ENCODE measurements at regions not wholly inside any gene's neighbourhood (a gene's known extent, or its start where the extent isn't known, plus 50 kb on each side); places are given as distances from the start of the nearest gene placed in this dataset.

DNA sequence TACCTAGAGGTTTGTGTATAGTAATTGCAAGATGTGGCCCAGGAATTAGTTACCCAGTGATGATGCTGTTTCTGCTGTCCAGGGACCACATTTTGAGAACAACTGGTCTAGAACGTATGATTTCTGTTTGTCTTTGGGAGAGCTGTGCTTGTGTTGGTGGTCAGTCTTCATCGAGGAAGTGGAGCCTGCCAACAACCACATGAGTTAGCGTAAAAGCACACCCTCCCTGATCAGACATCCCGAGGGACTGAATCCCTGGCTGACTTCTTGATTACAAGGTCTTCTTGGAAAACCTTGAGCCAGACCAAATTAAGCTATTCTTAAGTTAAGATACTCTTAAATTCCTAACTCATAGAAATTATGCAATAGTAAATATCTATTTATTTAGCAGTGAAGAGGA, 81.7 kb upstream of the ZPLD1 start:
- H3K9me3 ChIP-seq (ENCODE audit: control extremely low read depth in 1 of 3, control insufficient read depth in 2 of 3, insufficient read depth in 1 of 3, low read length in 2 of 3): no peaks in the 10 kb centered on the region
- no peaks in the 10 kb centered on the region for H3K4me1 ChIP-seq (ENCODE audit: control insufficient read depth in 2 of 2, insufficient read depth in 2 of 2, low read length in 2 of 2)
- Mint-ChIP-seq H3K4me1 (no peaks in the 10 kb centered on the region), H3K27me3 (peaks cover 3% of the 10 kb centered on the region), H3K27ac (no peak overlapping the region), H3K4me3 (no peak overlapping the region), H3K9me3 (ENCODE audit: insufficient read depth) (no peaks in the 10 kb centered on the region)
- no peak for ATAC-seq (ENCODE audit: low read depth)
- H3K27ac ChIP-seq (ENCODE audit: low read length in 2 of 2): no peak overlapping the region
- H3K4me3 ChIP-seq (ENCODE audit: control extremely low read depth in 1 of 5, extremely low read depth in 1 of 5, insufficient read depth in 1 of 5, low read depth in 2 of 5, low read length in 4 of 5): no peak overlapping the region
- H3K36me3 ChIP-seq (replicated peaks in 1 of 2; ENCODE audit: control extremely low read depth in 1 of 2, control insufficient read depth in 1 of 2, extremely low read depth in 1 of 2, insufficient read depth in 2 of 2, low read length in 1 of 2): no peaks in the 10 kb centered on the region
- TF ChIP-seq EZH2 (IDR thresholded peaks at IDR 0.05; ENCODE audit: borderline replicate concordance, insufficient read depth, low read depth, low read length, poor library complexity, severe bottlenecking) (no peak), CTCF (IDR thresholded peaks at IDR 0.05) (no peak)
- WGBS (ENCODE audit: insufficient coverage): 86% methylated on average over 2 of the region's 4 CpGs
- ChIA-PET CTCF (no interaction called here), POLR2A (no interaction called here)
- H3K4me2 ChIP-seq (replicated peaks; ENCODE audit: low read depth, low read length, poor library complexity, severe bottlenecking): no peak overlapping the region
- H3K79me2 ChIP-seq (ENCODE audit: control insufficient read depth, insufficient read depth, low read length): no peaks in the 10 kb centered on the region
- intact Hi-C loops (cut with micrococcal nuclease): no loop called here
- no peak for DNase-seq
- H2AFZ ChIP-seq (ENCODE audit: insufficient read depth, low read depth, low read length, poor library complexity, severe bottlenecking): no peak overlapping the region
- H3K9ac ChIP-seq (ENCODE audit: low read length): no peak overlapping the region
- H4K20me1 ChIP-seq (ENCODE audit: control insufficient read depth, insufficient read depth, low read length, poor library complexity, severe bottlenecking): no peaks in the 10 kb centered on the region
- no peaks in the 10 kb centered on the region for H3K27me3 ChIP-seq (replicated peaks in 1 of 4; ENCODE audit: control extremely low read depth in 1 of 4, control insufficient read depth in 3 of 4, insufficient read depth in 4 of 4, low read length in 3 of 4)

GRCh38 chr3:102353805-102354204, 81.0 kb upstream of the ZPLD1 start:
- Histone ChIP-seq H3K9me3 (ENCODE audit: control extremely low read depth in 1 of 3, control insufficient read depth in 2 of 3, insufficient read depth in 1 of 3, low read length in 2 of 3) (no peaks in the 10 kb centered on the region), H3K4me3 (ENCODE audit: control extremely low read depth in 1 of 5, extremely low read depth in 1 of 5, insufficient read depth in 1 of 5, low read depth in 2 of 5, low read length in 4 of 5) (no peak overlapping the region), H3K4me2 (replicated peaks; ENCODE audit: low read depth, low read length, poor library complexity, severe bottlenecking) (no peak overlapping the region), H3K36me3 (replicated peaks in 1 of 2; ENCODE audit: control extremely low read depth in 1 of 2, control insufficient read depth in 1 of 2, extremely low read depth in 1 of 2, insufficient read depth in 2 of 2, low read length in 1 of 2) (no peaks in the 10 kb centered on the region), H3K79me2 (ENCODE audit: control insufficient read depth, insufficient read depth, low read length) (no peaks in the 10 kb centered on the region), H3K27ac (ENCODE audit: low read length in 2 of 2) (no peak overlapping the region), H3K9ac (ENCODE audit: low read length) (no peak overlapping the region), H4K20me1 (ENCODE audit: control insufficient read depth, insufficient read depth, low read length, poor library complexity, severe bottlenecking) (no peaks in the 10 kb centered on the region), H2AFZ (ENCODE audit: insufficient read depth, low read depth, low read length, poor library complexity, severe bottlenecking) (no peak overlapping the region), H3K27me3 (replicated peaks in 1 of 4; ENCODE audit: control extremely low read depth in 1 of 4, control insufficient read depth in 3 of 4, insufficient read depth in 4 of 4, low read length in 3 of 4) (no peaks in the 10 kb centered on the region), H3K4me1 (ENCODE audit: control insufficient read depth in 2 of 2, insufficient read depth in 2 of 2, low read length in 2 of 2) (no peaks in the 10 kb centered on the region)
- H3K27me3 Mint-ChIP-seq: peaks cover 3% of the 10 kb centered on the region
- no peak overlapping the region for H3K27ac Mint-ChIP-seq
- ATAC-seq (ENCODE audit: low read depth) (no peak), DNase-seq (no peak)
- WGBS (ENCODE audit: insufficient coverage): no CpG with 5 or more reads among the region's 1 CpG
- H3K4me1 Mint-ChIP-seq: no peaks in the 10 kb centered on the region
- CTCF ChIA-PET: no interaction called here
- no peaks in the 10 kb centered on the region for H3K9me3 Mint-ChIP-seq (ENCODE audit: insufficient read depth)
- H3K4me3 Mint-ChIP-seq: no peak overlapping the region
- POLR2A ChIA-PET: no interaction called here
- intact Hi-C loops (cut with micrococcal nuclease): no loop called here
- TF ChIP-seq EZH2 (IDR thresholded peaks at IDR 0.05; ENCODE audit: borderline replicate concordance, insufficient read depth, low read depth, low read length, poor library complexity, severe bottlenecking): no peak
- no peak for TF ChIP-seq CTCF (IDR thresholded peaks at IDR 0.05)

Data from B cell (primary cell).